ENCODE measurements at regions not wholly inside any gene's neighbourhood (a gene's known extent, or its start where the extent isn't known, plus 50 kb on each side); places are given as distances from the start of the nearest gene placed in this dataset.

DNA sequence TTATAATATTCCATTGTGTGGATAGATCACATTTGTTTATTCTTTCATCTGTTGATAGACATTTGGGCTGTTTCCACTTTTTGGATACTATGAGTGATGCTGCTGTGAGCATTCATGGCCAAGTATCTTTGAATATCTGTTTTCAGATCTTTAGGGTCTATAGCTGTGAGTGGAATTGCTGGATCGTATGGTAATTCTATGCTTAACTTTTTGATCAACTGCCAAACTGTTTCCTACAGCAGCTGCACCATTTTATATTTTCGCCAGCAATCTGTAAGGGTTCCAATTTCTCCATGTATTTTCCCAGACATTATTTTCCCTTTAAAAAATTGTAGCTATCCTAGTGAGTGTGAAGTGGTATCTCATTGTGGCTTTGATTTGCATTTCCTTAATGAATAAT lies 238.1 kb downstream of the AACS start:
- H3K27ac ChIP-seq: no peak overlapping the region

DNA sequence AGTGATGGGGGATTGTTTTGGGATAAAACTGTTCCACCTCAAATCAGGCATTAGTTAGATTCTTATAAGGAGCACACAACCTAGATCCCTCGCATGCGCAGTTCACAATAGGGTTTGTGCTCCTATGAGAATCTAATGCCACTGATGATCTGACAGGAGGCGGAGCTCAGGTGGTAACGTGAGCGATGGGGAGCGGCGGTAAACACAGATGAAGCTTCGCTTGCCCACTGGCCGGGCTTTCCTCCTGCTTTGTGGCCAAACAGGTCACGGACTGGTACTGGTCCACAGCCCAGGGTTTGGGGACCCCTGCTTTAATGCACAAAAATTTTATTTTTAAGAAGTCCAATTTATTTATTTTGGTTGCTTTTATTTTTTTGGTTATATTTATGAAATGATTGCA lies 238.8 kb downstream of the AACS start:
- no peak overlapping the region for H3K27ac ChIP-seq
- no peaks in the 10 kb centered on the region for H3K4me1 ChIP-seq (replicated peaks in 1 of 2)
- in situ Hi-C loops (cut with MboI; ENCODE audit: low pct_unique_long_range_greater_than_20kb in 2 of 9, low sequenced_read_pairs in 9 of 9, unreplicated experiment in 9 of 9): no loop called here
- no peak overlapping the region for H3K4me3 ChIP-seq
- 56 to 100% (median 90%) methylated on average over 1 to 10 of the region's 10 CpGs; no CpG with 5 or more reads in 1 of the 10 experiments for WGBS, 10 experiments
- no peak for ATAC-seq (replicated peaks in 6 of 8)

More for the DNA sequence above, 238.1 kb downstream of the AACS start:
- in situ Hi-C loops (cut with MboI; ENCODE audit: low pct_unique_long_range_greater_than_20kb in 2 of 9, low sequenced_read_pairs in 9 of 9, unreplicated experiment in 9 of 9): no loop called here
- no peak for ATAC-seq (replicated peaks in 6 of 8)
- 0 to 100% (median 83%) methylated on average over 1 to 2 of the region's 2 CpGs; no CpG with 5 or more reads in 1 of the 10 experiments for WGBS, 10 experiments
- H3K4me1 ChIP-seq (replicated peaks in 1 of 2): no peaks in the 10 kb centered on the region
- H3K4me3 ChIP-seq: no peak overlapping the region

DNA sequence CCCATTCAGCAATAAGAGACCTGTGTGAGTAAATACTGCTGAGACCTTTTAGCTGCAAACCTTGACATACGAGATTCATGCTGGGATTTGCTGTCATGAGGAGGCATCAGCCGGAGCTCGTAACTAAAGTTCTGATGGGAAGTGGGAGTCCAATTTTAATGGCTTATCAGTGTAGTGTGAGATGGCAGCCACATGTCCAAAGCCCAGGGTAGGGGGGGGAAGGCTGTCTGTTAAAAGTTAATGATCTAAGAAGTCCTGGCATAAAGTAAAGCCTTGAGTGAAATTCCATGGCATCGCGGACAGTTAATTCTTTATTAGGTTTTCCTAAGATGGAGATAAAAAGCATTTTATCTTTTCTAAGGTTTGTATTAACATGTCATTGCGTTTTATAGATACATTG lies 240.0 kb downstream of the AACS start:
- in situ Hi-C loops (cut with MboI; ENCODE audit: low pct_unique_long_range_greater_than_20kb in 2 of 9, low sequenced_read_pairs in 9 of 9, unreplicated experiment in 9 of 9): no loop called here
- Histone ChIP-seq H3K27ac (no peak overlapping the region), H3K4me1 (replicated peaks in 1 of 2) (peaks cover under 1 to 2% of the 10 kb centered on the region in 2 donors), H3K4me3 (no peak overlapping the region)
- WGBS, 10 experiments: 0 to 100% (median 44%) methylated on average over 1 to 6 of the region's 6 CpGs; no CpG with 5 or more reads in 2 of the 10 experiments
- ATAC-seq (replicated peaks in 6 of 8): no peak

DNA sequence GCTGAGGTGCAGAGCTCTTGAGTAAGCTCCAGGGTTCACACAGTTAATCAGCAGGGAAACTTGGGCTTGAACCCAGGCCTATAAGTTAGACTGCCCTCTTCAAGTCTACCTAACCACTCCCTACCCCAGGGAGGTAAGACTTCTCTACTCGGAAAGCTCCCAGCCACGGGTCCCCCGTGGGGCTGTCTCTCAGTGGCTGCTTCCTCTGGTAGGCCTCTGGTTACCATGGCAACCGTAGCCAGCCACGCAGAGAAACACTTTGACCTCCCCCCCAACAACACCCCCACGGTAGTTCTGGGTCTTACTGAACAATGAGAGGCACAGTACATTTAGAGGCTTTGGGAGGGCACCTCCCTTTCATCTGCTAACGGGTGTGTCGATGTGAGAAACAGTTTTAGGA lies 245.2 kb downstream of the AACS start:
- in situ Hi-C loops (cut with MboI; ENCODE audit: low pct_unique_long_range_greater_than_20kb in 2 of 9, low sequenced_read_pairs in 9 of 9, unreplicated experiment in 9 of 9): no loop called here
- H3K4me1 ChIP-seq (replicated peaks in 1 of 2): peaks cover 27 to 30% of the 10 kb centered on the region in 2 donors
- H3K27ac ChIP-seq: no peak overlapping the region
- peak in 4 of 8 experiments; percentile 68 to 80 (median 74) for ATAC-seq (replicated peaks in 6 of 8)
- no peak overlapping the region for H3K4me3 ChIP-seq
- WGBS, 10 experiments: 10 to 100% (median 21%) methylated on average over 1 to 8 of the region's 8 CpGs; no CpG with 5 or more reads in 3 of the 10 experiments

DNA sequence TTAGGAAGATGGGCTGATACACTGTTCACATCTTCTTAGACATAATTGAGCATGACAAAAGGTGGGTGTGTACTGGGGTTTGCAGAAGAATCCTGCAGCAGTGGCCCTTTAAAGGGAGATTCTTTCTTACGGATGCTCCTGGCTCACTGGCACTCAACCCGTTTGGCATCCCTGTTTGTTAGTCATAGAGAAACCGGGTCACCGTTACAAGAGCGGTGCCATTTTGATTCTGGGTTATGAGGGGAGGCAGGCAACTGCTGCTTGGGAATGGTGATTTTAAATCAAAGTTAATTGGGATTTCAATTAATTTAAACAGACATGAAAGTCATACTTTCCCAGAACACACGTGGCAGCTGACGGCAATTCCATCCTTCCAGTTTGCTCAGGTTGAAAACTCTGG lies 245.8 kb downstream of the AACS start:
- 31 to 90% (median 77%) methylated on average over 2 to 7 of the region's 7 CpGs; no CpG with 5 or more reads in 1 of the 10 experiments for WGBS, 10 experiments
- Histone ChIP-seq H3K4me3 (no peak overlapping the region), H3K4me1 (replicated peaks in 1 of 2) (peaks cover 28 to 30% of the 10 kb centered on the region in 2 donors), H3K27ac (no peak overlapping the region)
- ATAC-seq (replicated peaks in 6 of 8): peak in 2 of 8 experiments; percentile 21 to 34
- in situ Hi-C loops (cut with MboI; ENCODE audit: low pct_unique_long_range_greater_than_20kb in 2 of 9, low sequenced_read_pairs in 9 of 9, unreplicated experiment in 9 of 9): no loop called here

DNA sequence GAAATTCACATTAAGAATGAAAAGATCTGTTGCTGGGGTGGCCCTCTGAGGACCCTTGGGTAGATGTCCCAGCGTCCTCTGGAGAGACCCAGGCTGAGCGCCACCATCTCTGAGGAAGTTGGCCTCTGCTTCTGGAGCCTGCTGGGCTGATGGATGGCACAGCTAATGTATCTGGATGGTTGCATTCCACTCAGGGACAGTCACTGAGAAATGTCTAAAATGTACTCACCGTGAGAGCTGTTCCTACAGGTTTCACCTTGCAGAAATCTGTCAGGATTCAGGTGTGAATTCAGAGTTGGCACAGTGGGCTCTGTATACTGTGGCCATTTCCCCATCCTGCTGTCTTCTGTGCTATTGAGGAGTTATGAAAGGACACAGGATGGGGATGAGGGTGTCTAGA lies 247.2 kb downstream of the AACS start:
- in situ Hi-C loops (cut with MboI; ENCODE audit: low pct_unique_long_range_greater_than_20kb in 2 of 9, low sequenced_read_pairs in 9 of 9, unreplicated experiment in 9 of 9): no loop called here
- Histone ChIP-seq H3K4me3 (no peak overlapping the region), H3K27ac (no peak overlapping the region), H3K4me1 (replicated peaks in 1 of 2) (peaks cover 30% of the 10 kb centered on the region in 2 donors)
- no peak for ATAC-seq (replicated peaks in 6 of 8)
- 17 to 100% (median 65%) methylated on average over 1 to 3 of the region's 3 CpGs; no CpG with 5 or more reads in 5 of the 10 experiments for WGBS, 10 experiments

DNA sequence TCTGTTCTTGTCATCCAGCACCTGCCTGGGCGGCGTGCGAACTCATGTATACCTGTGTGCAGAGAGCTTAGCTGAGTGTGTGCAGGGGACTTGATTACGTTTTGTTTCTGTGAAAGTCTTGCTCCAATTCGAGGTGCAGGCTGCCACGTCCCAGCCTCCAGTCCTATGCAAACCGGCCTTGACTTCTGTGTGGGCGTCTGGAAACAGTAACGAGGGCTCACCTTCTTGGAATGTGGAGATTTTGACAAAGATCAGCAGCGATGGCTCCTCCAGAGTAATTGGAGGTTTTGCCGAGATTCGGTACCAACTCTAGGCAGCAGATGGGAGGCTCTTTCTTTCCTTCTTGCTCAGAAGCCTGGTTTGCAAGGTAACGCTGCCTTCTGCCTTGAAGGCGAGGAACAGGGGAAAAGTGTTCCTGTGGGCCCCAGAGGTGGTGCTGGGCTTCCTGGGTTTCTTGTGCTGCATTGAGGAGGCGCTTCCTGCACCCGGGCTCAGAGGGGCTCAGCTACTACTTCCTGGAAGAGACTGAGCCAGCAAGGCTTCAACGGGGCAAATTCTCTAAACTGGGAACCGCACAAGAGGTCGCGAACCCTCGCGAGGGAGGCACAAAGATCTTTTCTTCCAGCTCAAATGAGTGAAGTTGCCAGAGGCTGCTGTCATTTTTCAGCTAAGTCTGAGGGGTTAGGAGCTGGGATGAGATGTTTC lies 249.0 kb downstream of the AACS start:
- H3K27ac ChIP-seq: peak overlapping the region in 1 of 2 donors; percentile 67
- WGBS, 10 experiments: 6 to 67% (median 35%) methylated on average over 2 to 17 of the region's 22 CpGs; no CpG with 5 or more reads in 1 of the 10 experiments
- H3K4me3 ChIP-seq: no peak overlapping the region
- ATAC-seq (replicated peaks in 6 of 8): peak in 4 of 8 experiments; percentile 40 to 54 (median 51)
- in situ Hi-C loops (cut with MboI; ENCODE audit: low pct_unique_long_range_greater_than_20kb in 2 of 9, low sequenced_read_pairs in 9 of 9, unreplicated experiment in 9 of 9): no loop called here
- H3K4me1 ChIP-seq (replicated peaks in 1 of 2): peaks cover 30% of the 10 kb centered on the region in 2 donors

DNA sequence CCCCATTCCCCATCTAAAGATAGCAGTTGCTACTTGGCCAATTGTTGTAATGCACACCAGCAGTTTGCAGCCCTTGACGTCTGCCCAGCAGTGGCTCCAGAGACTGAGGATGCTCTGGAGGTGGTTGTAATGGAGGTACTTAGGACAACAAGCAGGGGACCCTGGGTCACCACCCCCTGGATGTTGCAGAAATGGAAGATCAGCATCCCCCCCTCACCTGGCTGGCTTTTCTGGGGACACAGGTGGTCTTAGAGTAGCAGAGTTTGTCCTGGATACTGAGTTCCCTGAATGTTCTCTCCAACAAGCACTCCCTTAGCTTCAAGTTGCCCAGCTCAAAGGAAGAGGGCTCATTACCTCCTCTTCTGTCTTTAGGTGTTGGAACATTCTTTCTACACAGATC lies 250.5 kb downstream of the AACS start:
- no peak for ATAC-seq (replicated peaks in 6 of 8)
- Histone ChIP-seq H3K4me1 (replicated peaks in 1 of 2) (peaks cover 23 to 24% of the 10 kb centered on the region in 2 donors), H3K4me3 (no peak overlapping the region), H3K27ac (no peak overlapping the region)
- in situ Hi-C loops (cut with MboI; ENCODE audit: low pct_unique_long_range_greater_than_20kb in 2 of 9, low sequenced_read_pairs in 9 of 9, unreplicated experiment in 9 of 9): no loop called here
- WGBS, 10 experiments: 0 to 100% (median 0%) methylated on average over 1 of the region's 1 CpG; no CpG with 5 or more reads in 7 of the 10 experiments

DNA sequence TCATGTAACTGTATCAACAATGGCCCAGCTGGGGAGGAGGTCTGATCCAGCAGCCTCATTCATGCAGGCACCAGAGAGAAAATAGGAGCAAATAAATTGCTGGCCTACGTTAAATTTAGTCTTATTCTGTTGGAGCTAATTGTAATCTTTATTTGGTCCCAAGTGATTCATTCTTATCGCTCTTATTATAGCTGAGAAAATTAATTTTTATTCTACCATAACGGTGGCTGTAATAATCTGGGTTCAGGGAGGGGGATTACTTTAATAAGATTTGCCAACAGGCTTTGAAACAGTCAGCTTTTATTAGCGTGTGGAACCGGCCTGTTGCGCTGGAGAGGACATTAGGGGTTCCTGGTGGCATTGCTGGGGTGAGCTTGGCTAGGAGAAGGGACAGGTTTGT lies 254.9 kb downstream of the AACS start:
- Histone ChIP-seq H3K27ac (no peak overlapping the region), H3K4me1 (replicated peaks in 1 of 2) (peaks cover 7 to 12% of the 10 kb centered on the region in 2 donors), H3K4me3 (no peak overlapping the region)
- 46 to 100% (median 88%) methylated on average over 1 to 6 of the region's 6 CpGs; no CpG with 5 or more reads in 1 of the 10 experiments for WGBS, 10 experiments
- in situ Hi-C loops (cut with MboI; ENCODE audit: low pct_unique_long_range_greater_than_20kb in 2 of 9, low sequenced_read_pairs in 9 of 9, unreplicated experiment in 9 of 9): no loop called here
- no peak for ATAC-seq (replicated peaks in 6 of 8)

DNA sequence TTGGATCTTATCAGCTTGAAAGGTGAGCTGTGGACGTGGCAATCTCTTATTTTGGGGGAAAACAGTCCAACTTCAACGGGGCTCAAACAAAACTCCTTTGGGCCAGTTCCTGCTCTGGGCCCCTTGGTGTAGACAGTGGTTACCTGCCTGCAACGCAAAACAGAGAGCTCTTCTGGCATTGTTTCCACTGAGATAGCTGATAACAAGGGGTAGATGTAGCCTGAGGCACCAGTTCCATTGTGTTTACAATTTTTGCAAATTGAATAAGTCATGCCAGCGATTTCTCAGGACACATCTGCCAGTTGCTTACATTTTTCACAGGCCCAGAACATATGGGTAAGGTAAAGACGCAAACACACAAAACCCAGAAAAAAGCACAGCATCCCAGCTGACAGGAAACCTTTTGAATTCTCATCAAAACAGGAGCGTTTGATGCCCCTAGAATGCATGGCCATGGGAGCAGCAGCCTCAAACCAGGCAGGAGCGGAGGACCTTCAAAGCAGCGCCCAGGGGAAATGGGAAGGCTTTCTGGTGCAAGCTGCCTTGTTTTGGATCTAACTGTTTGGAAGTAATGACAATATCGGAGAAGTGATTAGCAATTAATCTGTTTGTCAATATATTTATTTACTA lies 259.7 kb downstream of the AACS start:
- H3K4me1 ChIP-seq (replicated peaks in 1 of 2): peaks cover 31 to 32% of the 10 kb centered on the region in 2 donors
- in situ Hi-C loops (cut with MboI; ENCODE audit: low pct_unique_long_range_greater_than_20kb in 2 of 9, low sequenced_read_pairs in 9 of 9, unreplicated experiment in 9 of 9): no loop called here
- WGBS, 10 experiments: 38 to 100% (median 72%) methylated on average over 1 to 6 of the region's 9 CpGs
- H3K27ac ChIP-seq: no peak overlapping the region
- no peak for ATAC-seq (replicated peaks in 6 of 8)
- H3K4me3 ChIP-seq: no peak overlapping the region

DNA sequence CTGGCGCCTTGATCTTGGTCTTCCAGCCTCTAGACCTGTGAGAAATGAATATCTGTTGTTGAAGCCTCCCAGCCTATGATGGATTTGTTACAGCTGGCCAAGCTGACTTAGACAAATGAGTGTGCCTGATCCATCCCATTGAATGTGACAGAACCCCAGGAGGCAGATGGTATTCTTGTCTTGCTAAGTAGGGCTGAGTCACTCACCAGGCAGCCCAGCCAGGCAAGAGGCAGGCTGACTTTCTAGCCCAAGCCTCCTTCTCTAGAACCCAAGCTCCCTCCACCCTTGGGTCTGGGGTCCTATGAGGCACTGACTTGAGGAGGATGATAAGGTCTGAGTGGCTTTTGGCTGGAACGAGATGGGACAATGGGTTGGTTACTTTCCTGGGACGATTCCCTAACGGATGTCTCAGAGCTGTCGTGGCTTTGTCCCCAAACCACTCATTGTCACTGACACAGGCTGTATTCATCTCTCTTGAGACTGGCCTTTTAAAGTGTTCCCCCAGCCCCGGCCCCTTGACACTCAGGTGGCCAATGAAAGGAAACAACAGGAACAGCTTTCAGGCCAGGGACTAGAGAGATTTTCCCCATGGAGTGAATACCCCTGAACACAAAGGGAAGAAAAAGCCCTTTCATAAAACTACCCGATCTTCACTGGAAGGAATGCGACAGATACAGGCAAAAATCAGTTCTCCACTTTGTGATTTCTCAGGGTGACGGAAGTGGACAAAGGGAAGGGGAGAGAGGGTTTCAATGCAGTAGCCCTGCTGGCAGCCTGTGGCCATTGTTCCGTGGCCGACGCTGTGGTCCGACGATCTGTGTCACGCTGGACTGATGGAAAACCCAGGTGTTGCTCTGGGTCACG lies 264.2 kb downstream of the AACS start:
- Histone ChIP-seq H3K4me3 (peak overlapping the region in 2 of 5 donors; percentile 14 to 28), H3K4me1 (replicated peaks in 1 of 2) (peaks cover 29 to 39% of the 10 kb centered on the region in 2 donors), H3K27ac (peak overlapping the region; percentile 90 to 93)
- in situ Hi-C loops (cut with MboI; ENCODE audit: low pct_unique_long_range_greater_than_20kb in 2 of 9, low sequenced_read_pairs in 9 of 9, unreplicated experiment in 9 of 9): no loop called here
- 0 to 85% (median 21%) methylated on average over 1 to 15 of the region's 16 CpGs; no CpG with 5 or more reads in 2 of the 10 experiments for WGBS, 10 experiments
- ATAC-seq (replicated peaks in 6 of 8): peak in 5 of 8 experiments; percentile 53 to 74 (median 71)

DNA sequence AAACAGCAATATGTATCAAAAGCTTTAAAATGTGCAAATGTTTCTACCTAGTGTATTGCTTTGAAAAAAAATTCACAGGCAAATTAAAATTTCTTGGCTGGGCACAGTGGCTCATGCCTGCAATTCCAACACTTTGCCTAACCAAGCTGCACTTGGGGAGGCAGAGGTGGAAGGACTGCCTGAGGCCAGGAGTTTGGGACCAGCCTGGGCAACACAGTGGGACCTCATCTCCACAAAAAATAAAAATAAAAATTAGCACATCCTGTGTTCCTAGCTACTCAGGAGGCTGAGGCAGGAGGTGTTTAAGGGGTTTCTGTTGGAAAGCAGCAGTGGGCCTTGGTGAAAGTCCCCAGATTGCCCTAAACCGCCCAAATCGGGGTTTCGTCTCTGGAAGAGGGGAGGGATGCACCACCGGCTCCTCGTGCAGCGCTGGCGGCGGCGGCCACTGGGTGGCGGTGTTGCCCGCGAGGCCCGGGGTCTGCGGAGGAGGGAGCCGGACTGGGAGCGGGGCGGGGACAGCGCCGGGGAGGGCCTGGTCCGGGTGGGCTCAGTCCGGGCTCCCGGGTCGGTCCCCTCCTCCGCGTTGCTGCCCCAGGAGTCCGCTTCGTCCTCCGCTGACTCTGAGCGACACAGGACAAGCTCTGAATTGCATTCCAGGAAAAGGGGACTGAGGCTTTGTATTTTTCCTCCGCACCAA lies 265.6 kb downstream of the AACS start:
- 0% methylated on average over 9 of the region's 30 CpGs; no CpG with 5 or more reads in 9 of the 10 experiments for WGBS, 10 experiments
- Histone ChIP-seq H3K4me3 (peak overlapping the region; percentile 30 to 41 (median 37)), H3K27ac (peak overlapping the region; percentile 16 to 74), H3K4me1 (replicated peaks in 1 of 2) (peaks cover 17 to 29% of the 10 kb centered on the region in 2 donors)
- ATAC-seq (replicated peaks in 6 of 8): peak; percentile 82 to 100 (median 92)
- in situ Hi-C loops (cut with MboI; ENCODE audit: low pct_unique_long_range_greater_than_20kb in 2 of 9, low sequenced_read_pairs in 9 of 9, unreplicated experiment in 9 of 9): no loop called here

All from motor neuron (in vitro differentiated cells).